Putamen (tissue), 1 donor: ENCODE measurements at regions not wholly inside any gene's neighbourhood (a gene's known extent, or its start where the extent isn't known, plus 50 kb on each side); places are given as distances from the start of the nearest gene placed in this dataset.
"Not testable (repeated sequence)": the region's sequence is repeated elsewhere in the genome, so short reads cannot be mapped to it uniquely, and the experiment has no call there.

ENCODE experiments used
- DNase-seq: peaks from one replicate; pipeline ENCODE4 v3.0.0-alpha.2; 2016; ENCODE audit warnings: low spot score

DNA sequence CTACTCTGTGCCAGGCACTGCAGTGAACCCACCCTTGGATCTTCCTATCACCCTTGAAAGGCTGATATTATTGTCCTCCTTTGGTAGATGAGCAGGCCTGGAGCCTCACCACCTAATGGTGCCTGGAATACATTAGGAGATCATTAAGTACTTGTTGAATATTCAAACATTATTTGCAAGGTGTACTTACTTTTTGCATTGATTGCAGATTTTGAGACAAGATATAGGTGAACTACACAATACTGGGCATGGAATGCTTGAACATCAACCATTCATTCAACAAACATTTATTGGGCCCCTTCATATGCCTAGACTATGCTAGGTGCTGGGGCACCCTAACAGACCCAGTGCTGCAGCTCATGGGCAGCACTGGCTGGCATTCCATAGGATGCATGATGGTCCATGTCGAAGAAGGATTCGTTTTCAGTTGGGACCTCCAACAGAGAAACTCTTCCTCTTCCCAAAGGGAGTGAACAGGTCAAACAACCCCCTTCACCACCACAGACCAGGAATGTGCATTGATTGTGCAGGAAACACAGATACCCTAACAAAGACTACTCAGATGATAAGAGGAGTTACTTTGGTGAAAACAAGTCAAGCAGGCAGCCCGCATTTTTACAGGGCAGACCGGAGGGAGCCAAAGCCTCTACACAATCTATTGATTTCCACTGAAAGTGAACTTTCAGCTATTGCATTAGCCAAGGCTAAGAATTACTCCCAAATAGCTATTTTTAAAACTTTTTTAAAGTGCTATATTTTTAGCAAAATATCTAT lies 149.6 kb upstream of the SH3BP4 start:
- DNase-seq = no peak

DNA sequence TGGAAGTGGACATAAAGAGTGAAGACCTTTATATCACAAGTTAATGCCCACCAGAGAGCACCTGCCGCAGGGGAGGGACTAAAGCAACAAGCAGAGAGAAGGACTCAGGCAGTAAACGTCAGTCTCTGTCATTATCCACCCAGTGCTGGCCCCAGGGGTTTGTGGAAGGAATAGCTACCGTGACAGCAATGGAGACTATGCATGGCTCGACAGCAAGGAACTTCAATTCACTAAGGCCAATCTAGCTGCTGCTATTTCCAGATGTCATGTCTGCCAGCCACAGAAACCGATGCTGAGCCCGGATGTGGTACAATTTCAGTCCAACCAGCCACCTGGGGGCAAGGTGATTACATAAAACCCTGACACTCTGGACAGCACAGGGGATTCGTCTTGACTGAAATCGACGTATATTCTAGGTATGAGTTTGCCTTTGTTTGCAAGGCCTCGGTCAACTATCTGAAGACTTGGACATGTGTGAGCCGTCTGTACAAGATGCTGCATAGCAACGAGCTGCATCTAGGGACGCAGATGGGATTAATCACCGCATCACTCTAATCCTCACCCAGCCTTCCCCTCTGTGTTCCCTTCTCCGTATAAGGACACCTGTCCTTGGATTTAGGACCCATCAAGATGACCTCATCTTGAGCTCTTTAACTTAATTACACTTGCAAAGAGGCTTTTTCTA lies 154.1 kb upstream of the SH3BP4 start:
- DNase-seq = no peak

DNA sequence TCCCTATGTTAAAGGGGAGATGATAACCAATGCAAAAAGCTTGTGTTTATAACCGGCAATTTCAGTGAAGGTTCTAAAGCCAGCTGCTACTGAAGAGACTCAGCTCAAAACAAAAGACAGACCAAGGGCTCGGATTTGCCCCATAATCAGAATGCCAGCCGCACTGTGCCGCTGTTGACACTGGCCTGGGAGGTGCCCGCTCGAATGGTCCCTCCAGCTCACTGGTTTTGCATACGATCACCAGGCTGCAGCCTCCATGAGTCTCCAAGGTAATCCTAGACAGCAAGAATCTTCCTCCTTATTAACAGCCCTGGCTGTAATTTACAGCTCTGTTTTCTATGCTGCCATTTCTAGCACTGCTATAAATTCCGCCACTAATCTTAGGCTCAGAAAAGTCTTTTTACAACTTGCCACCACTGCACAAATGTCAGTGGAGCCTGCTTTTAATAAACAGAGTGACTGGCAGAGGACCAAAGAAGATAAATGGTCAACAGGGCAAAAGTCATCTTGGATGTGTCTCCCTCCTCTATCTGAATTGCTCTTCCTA lies 155.7 kb upstream of the SH3BP4 start:
- no peak for DNase-seq

DNA sequence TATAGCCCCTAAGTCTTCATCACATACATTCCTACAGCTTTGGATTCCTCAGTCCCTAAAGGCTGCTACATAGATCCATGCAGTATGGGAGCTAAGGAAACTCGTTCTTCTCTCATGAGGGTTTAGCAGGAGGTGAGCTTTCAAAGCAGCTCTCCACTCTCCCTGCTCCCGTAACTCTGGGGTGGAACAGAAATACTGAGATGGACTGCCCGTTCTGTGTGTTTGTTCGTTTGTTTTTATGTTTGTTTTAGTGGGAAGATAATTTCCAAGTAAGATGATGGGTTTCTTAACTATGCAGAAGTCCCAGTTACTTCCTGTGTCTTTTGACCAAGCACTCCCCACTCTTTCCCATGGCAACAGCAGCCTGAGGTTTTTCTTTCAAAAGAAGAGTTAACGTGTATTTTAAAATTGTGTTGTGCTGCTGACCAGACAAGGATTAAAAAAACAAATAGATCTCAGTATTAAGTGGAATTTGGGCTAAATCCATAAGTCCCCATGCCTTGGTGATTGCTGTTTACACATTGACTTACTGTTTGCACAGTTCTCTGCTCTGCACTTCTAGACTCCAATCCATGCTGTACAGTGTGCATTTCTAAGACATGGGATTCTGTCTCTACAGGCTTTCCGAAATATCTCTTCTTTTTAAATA lies 156.4 kb upstream of the SH3BP4 start:
- DNase-seq = no peak

DNA sequence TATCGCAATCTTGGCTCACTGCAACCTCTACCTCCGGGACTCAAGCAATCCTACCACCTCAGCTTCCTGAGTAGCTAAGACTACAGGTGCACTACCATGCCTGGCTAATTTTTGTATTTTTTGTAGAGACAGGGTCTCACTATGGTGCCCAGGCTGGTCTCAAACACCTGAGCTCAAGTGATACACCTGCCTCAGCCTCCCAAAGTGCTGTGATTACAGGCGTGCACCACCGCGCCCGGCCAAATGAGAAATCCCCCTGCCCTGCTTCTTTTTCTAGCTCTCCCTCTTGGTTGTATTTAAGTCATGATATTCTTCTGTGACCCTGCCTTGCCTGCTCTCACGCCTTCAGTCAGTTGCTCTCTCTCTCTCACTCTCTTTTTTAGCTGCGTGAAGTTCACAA lies 157.0 kb upstream of the SH3BP4 start:
- no peak for DNase-seq

DNA sequence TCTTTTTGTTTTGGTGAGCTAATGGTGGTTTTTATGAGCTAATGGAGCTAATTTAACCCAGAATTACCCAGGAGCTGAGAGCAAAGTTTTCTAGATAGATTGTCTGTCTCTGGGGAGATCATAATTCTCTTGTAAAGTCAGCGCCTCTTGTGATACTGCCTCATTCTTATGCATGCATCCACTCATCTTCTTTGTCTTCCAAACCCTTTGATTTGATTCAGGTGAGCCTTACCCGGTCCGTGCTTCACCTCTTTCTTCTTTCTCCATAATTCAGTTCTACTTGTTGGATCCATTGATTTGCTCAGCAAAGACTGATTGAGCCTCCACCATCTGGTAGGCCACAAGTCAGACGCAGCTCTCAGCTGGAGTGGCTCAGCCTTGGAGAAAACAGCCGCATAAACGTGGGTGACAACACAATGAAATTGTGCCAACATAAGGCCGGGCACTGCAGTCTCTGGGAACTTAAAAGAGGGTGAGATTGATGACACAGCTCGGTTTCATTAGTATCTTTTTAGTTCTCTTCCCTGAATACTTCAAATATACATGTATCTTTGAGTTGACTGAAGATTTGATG lies 158.5 kb upstream of the SH3BP4 start:
- DNase-seq = no peak

DNA sequence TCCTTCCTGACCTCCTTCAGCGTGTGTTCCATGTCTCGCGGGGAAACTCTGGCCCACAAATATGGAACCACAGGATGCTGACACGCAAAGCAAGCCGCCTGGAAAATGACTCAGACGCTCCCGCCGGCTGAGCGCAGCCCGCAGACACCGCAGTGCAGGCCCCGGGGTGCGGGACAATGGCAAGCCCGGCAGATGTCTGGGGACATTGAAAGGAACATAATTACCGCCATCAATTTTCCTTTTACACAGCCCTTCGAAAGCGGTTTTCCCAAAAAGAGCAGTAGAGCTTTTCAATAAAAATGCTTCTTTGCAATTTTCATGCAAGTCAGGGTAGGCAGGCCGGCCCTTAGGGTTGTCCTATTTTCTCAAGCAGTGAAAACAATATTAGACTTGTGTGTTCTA lies 159.2 kb upstream of the SH3BP4 start:
- peak; percentile 3 for DNase-seq

DNA sequence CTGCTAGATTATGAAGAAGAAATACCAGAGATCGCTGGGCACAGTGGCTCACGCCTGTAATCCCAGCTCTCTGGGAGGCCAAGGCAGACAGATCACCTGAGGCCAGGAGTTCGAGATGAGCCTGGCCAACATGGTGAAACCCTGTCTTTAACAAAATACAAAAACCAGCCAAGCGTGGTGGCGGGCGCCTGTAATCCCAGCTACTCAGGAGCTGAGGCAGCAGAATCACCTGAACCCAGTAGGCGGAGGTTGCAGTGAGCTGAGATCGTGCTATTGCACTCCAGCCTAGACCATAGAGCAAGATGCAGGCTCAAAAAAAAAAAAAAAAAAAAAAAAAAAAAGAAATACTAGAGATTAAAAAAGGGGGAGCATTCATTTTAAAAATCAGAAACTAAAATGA lies 159.7 kb upstream of the SH3BP4 start:
- DNase-seq = not testable (repeated sequence)

DNA sequence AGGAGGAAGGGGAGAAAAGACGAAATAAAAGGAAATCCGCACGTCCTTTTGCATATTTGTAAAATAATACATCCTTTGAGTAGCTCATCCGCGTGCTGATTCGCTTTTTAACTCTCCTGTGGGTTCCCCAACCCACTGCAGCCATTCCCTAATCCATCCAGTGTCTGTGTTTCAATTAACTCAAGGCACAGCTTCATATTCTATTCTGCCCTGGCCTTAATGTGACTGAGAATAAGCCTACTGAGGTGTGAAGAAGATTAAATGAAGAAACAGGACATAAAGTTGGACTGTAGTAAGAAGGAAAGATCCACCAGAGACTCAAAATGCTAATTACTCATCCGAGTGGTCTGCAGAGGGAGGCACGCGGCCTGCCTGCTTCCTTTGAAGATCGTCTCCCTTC lies 161.4 kb upstream of the SH3BP4 start:
- DNase-seq = no peak

DNA sequence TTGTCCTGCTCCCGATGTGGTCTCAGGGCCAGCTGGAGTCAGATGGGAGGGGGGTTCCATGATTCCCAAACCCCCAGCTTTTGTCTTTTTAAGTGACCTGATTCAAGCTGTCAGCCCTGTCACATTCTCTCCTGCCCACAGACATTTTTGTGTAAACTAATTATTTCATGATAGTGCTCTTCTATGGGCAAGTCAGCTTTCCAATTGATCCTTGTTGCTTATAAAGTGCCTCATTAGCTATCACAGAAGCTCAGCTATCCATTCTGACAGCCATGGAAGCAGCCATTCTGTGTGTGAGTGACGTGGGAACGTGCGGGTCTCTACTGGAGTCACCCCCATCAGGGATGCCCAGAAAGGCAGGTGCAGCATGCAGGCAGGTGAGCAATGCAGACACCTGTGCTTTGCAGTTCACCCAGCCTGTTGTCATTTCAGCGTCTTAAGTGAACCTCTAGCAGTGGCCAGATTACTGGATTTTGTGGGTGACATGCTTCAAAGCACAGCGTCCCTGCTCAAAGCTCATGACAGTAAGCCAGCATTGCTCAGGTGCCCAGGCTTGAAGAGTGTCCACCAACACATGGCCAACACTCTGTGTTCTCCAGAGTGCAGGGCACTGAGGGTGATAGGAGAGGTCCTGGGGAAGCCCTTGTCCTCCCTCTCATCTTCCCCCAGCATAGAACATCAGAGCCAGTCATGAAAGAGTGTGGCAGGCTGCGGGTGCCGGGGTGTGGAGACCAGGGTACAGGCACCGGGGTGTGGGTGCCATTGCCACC lies 162.1 kb upstream of the SH3BP4 start:
- DNase-seq = no peak

DNA sequence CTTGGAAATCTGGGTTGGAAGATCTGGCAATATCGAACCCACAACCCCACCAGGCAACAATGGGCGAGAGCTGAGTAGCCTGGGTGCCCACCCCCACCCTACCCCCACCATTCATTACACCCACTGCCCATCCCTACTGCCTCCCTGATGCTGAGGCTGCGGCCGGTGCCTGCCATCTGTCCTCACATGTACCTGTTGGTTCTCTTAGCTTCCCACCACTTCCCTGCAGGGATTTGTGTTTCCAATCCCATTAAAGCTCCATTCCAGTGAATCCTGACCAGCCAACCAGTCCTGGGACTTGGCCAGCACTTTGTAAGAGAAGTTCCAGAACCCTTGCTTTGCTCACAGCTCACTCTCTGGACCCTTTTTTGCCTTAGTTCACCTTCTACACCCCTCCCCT lies 163.0 kb upstream of the SH3BP4 start:
- no peak for DNase-seq

DNA sequence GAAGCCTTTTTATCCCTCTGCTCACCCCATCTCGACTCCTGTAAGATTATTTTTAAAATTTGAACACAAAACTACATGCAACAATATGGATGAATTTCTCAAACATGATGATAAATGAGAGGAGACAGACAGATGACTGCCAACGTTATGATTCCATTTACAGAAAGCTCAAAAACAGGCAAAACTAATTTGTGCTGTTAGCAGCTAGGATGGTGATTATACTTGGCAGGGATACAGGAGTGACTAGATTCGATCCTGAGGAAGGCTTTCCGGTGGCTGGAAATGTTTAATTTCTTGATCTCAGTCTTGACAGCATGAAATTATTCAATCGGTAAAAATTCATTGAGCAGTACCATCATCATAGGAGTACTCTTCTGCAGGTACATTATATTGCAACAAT lies 163.4 kb upstream of the SH3BP4 start:
- DNase-seq = no peak

DNA sequence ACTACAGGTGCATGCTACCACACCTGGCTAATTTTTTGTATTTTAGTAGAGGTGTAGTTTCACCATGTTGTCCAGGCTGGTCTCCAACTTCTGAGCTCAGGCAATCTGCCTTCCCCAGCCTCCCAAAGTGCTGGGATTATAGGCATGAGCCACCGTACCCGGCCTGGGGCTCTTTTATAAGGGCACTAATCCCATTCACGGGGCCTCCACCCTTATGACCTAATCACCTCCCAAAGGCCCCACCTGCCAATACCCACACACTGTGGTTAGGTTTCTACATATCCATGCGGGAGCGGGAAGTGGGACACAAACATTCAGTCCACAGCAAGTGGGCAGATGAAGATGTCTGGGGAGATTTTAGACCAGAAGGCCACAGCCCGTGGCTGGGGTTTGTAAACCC lies 164.7 kb upstream of the SH3BP4 start:
- DNase-seq = no peak

DNA sequence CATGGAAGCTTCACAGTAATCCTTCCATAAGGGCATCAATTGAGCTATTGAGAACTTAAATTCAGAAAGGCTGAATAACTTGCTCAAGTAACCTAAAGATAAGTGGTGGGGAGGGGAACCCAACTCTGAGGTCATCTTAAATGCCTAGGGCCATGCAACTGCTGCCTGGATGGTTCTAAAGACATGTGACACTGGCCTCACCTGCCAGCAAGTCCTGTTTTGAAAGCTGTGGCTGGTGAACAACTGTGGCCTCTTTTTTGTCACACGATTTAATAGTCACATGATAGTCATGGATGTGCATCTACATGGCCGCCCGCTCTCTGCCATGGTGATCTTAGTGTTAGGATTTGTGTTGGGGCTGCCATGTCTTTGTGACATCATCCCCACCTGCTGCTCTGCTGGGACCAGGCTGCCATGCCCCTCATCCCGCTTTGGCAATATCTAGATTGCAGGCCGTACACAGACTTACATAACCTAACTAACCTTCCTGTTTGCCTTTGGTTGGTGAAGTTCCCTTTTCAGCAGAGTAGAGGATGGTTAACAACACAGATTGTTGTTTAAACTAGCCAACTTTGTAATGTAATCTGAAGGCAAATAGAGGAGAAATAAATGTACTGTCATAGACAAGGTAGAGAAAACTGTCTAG lies 177.9 kb upstream of the SH3BP4 start:
- no peak for DNase-seq

DNA sequence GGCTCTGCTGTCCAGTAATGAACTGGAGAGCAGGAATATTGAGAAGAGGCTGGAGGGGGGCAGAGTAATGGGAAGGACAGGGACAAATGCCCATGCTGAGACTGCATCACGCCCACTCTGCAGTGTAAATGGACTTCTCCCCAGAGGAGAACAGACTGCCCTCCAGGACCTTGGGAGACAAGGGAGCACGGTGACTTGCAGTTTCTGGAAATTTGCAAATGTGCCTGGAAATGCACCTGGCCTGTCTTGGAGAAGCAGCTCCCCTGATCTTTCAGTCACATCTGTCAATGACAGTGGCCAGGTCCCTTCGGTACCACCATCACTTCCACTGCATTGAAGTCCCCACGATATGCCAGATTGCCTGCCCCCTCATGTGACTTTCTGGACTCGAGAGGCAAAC lies 178.7 kb upstream of the SH3BP4 start:
- DNase-seq = no peak

DNA sequence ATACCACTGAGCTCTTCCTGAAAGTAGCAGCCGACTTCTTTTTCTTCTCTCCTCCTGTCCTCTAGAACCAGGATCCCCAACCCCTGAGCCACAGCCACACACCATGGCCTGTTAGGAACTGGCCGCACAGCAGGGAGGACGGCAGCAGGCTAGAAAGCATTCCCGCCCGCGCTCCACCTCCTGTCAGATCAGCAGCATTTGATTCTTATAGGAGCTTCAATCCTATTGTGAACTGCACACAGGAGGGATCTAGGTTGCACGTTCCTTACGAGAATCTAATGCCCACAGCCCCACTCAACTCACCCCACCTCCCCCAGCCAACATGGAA lies 179.1 kb upstream of the SH3BP4 start:
- no peak for DNase-seq

DNA sequence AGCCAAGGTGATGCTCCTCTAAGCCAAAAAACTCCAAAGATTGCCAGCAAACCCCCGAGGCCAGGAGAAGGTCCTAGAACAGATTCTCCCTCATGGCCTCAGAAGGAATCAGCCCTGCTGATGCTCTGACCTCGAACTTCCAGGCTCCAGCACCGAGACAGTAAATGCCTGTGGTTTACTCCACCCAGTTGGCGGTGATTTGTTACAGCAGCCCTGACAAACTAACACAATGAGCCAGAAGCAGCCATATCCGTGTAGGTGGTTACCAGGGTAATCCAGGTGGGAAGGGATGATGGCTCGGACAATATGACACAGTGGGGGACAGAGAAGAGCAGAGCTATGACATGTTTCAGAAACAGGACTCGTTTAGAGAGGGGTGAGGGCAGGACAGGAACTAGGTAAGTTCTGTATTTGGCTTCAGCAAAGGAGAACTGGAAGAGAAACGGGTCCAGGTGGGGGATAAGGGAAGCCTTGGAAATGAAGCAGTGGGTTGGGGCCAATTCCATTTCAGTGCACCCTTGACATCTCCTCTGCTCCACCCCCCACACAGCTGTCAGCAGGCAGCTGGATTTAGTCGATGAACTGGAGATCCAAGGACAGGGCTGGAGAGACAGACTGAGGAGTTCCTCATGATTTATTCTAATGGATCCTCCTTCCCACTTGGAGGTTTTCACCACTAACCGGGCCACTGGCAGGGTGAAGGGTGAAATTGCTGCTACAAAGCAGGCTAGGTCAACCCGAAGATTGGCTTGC lies 179.7 kb upstream of the SH3BP4 start:
- no peak for DNase-seq

DNA sequence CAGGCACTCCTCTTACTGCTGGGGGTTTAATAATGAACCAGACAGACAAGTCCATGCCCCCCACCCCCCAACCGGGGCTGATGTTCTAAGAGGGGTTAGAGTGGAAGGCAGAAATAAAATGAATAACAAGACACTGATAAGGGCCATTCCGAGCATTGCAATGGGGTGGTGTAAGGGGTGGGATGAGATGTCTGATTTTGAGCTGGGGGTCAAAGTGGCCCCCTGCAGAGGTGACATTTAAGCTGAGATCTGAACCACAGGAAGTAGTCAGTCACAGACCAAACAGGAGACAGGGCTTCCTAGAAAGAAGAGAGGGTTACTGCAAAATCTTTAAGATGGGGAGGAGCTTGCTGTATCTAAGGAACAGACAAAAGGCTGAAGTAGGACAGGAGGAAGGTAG lies 180.6 kb upstream of the SH3BP4 start:
- DNase-seq = no peak

DNA sequence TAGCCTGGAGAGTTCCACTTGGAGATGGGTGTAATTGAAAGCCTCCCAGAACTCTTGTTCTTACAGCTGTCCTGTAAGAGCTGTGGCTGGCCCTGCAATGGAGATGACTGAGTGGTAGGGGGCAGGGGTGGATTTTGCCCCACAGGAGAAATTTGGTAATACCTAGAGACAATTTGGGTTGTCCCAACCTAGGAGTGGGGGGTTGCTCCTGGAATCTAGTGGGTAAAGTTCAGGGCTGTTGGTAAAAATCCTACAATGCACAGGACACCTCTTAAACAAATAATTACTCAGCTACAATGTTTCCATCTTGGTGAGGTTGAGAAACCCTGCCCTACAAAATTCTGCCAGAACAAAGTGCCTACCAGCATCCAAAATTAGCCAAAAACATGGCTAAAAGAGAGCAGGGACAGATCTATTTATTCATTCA lies 181.1 kb upstream of the SH3BP4 start:
- no peak for DNase-seq

DNA sequence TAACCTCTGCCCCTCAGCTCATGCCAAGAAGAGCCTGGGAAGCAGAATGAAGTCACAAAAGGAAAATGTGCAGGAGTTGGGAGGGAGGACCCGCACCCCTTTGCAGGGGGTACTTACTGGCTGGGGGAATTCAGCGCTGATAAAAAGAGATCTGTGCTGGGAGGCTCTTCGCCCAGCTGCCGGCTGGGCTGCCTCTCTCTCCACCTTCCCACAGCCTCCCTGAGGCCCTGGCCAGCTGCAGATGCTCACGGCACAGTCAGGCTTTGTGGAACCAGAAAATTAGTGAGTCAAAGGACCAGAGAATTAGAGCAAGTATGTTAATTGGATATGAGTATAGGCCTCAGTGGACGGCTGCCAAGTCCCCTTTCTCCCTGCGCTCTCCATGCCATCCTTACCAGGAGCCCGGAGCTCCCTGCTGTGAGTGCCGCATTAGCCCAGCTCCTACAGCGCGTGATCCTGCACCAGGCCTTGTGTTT lies 181.7 kb upstream of the SH3BP4 start:
- DNase-seq = peak; percentile 4
